ENCODE measurements at regions not wholly inside any gene's neighbourhood (a gene's known extent, or its start where the extent isn't known, plus 50 kb on each side); places are given as distances from the start of the nearest gene placed in this dataset.

- no peaks in the 10 kb centered on the region for H3K36me3 ChIP-seq (ENCODE audit: control insufficient read depth, insufficient read depth, low read length)
- H3K4me1 ChIP-seq = no peaks in the 10 kb centered on the region
- H3K27ac Mint-ChIP-seq (ENCODE audit: unreplicated experiment) = no peak overlapping the region
- ChIA-PET POLR2A (no interaction called here), CTCF (no interaction called here)
- no peaks in the 10 kb centered on the region for H3K36me3 Mint-ChIP-seq (ENCODE audit: insufficient read depth, unreplicated experiment)
- no TSS peak for BruUV-seq (replicated peaks)
- H3K27me3 ChIP-seq (replicated peaks; ENCODE audit: control insufficient read depth, insufficient read depth, low read length) = no peaks in the 10 kb centered on the region
- no peak for TF ChIP-seq CTCF (IDR thresholded peaks at IDR 0.05; ENCODE audit: insufficient read depth in 1 of 2, low read depth in 1 of 2, low read length in 1 of 2, severe bottlenecking in 1 of 2, unreplicated experiment in 1 of 2)
- DNase-seq = no peak
- H3K9me3 ChIP-seq = no peaks in the 10 kb centered on the region
- no peak overlapping the region for H3K4me3 Mint-ChIP-seq (ENCODE audit: unreplicated experiment)
- H3K4me3 ChIP-seq (ENCODE audit: low read depth, low read length) = no peak overlapping the region
- intact Hi-C loops (cut with micrococcal nuclease; ENCODE audit: unreplicated experiment) = no loop called here
- H3K27me3 Mint-ChIP-seq (ENCODE audit: insufficient read depth, unreplicated experiment) = no peaks in the 10 kb centered on the region
- peaks cover 9% of the 10 kb centered on the region for H3K9me3 Mint-ChIP-seq (ENCODE audit: unreplicated experiment)
- no peaks in the 10 kb centered on the region for H3K4me1 Mint-ChIP-seq (ENCODE audit: low read depth, unreplicated experiment)
Measured at GRCh38 chr5:110019780-110020179, 330.1 kb downstream of the MAN2A1 start.

- CTCF ChIA-PET = no interaction called here
- POLR2A ChIA-PET = no interaction called here
- no TSS peak for BruUV-seq (replicated peaks)
Measured at GRCh38 chr5:110021251-110021650, 331.5 kb downstream of the MAN2A1 start.

GRCh38 chr5:110025160-110025559 lies 335.4 kb downstream of the MAN2A1 start:
- Mint-ChIP-seq H3K27me3 (ENCODE audit: insufficient read depth, unreplicated experiment) (no peaks in the 10 kb centered on the region), H3K4me1 (ENCODE audit: low read depth, unreplicated experiment) (no peaks in the 10 kb centered on the region), H3K27ac (ENCODE audit: unreplicated experiment) (no peak overlapping the region), H3K4me3 (ENCODE audit: unreplicated experiment) (no peak overlapping the region), H3K9me3 (ENCODE audit: unreplicated experiment) (peaks cover 7% of the 10 kb centered on the region), H3K36me3 (ENCODE audit: insufficient read depth, unreplicated experiment) (no peaks in the 10 kb centered on the region)
- Histone ChIP-seq H3K4me1 (no peaks in the 10 kb centered on the region), H3K4me3 (ENCODE audit: low read depth, low read length) (no peak overlapping the region), H3K9me3 (no peaks in the 10 kb centered on the region), H3K36me3 (ENCODE audit: control insufficient read depth, insufficient read depth, low read length) (no peaks in the 10 kb centered on the region), H3K27me3 (replicated peaks; ENCODE audit: control insufficient read depth, insufficient read depth, low read length) (no peaks in the 10 kb centered on the region)
- POLR2A ChIA-PET = no interaction called here
- intact Hi-C loops (cut with micrococcal nuclease; ENCODE audit: unreplicated experiment) = no loop called here
- no peak for TF ChIP-seq CTCF (IDR thresholded peaks at IDR 0.05; ENCODE audit: insufficient read depth in 1 of 2, low read depth in 1 of 2, low read length in 1 of 2, severe bottlenecking in 1 of 2, unreplicated experiment in 1 of 2)
- DNase-seq = no peak
- no TSS peak for BruUV-seq (replicated peaks)
- CTCF ChIA-PET = no interaction called here

More at GRCh38 chr5:110021251-110021650, 331.5 kb downstream of the MAN2A1 start:
- no peak for TF ChIP-seq CTCF (IDR thresholded peaks at IDR 0.05; ENCODE audit: insufficient read depth in 1 of 2, low read depth in 1 of 2, low read length in 1 of 2, severe bottlenecking in 1 of 2, unreplicated experiment in 1 of 2)
- DNase-seq = no peak
- Mint-ChIP-seq H3K9me3 (ENCODE audit: unreplicated experiment) (peaks cover 9% of the 10 kb centered on the region), H3K27me3 (ENCODE audit: insufficient read depth, unreplicated experiment) (no peaks in the 10 kb centered on the region), H3K4me1 (ENCODE audit: low read depth, unreplicated experiment) (no peaks in the 10 kb centered on the region), H3K4me3 (ENCODE audit: unreplicated experiment) (no peak overlapping the region), H3K27ac (ENCODE audit: unreplicated experiment) (no peak overlapping the region), H3K36me3 (ENCODE audit: insufficient read depth, unreplicated experiment) (no peaks in the 10 kb centered on the region)
- Histone ChIP-seq H3K27me3 (replicated peaks; ENCODE audit: control insufficient read depth, insufficient read depth, low read length) (no peaks in the 10 kb centered on the region), H3K4me3 (ENCODE audit: low read depth, low read length) (no peak overlapping the region), H3K4me1 (no peaks in the 10 kb centered on the region), H3K36me3 (ENCODE audit: control insufficient read depth, insufficient read depth, low read length) (no peaks in the 10 kb centered on the region), H3K9me3 (no peaks in the 10 kb centered on the region)
- intact Hi-C loops (cut with micrococcal nuclease; ENCODE audit: unreplicated experiment) = no loop called here
